Neural cell (in vitro differentiated cells): ENCODE measurements at regions not wholly inside any gene's neighbourhood (a gene's known extent, or its start where the extent isn't known, plus 50 kb on each side); places are given as distances from the start of the nearest gene placed in this dataset.
"Not testable (repeated sequence)": the region's sequence is repeated elsewhere in the genome, so short reads cannot be mapped to it uniquely, and the experiment has no call there.

Experiments
- H2AFZ ChIP-seq: fragments of 200-600, 300-800 bp; sonication (generic), shearing (Covaris generic); 2 replicates; pipeline ENCODE4 v1.6.0; 2014; ENCODE audit warnings: low read depth, mild to moderate bottlenecking, antibody characterized with exemption, low read length, moderate library complexity
- H3F3A ChIP-seq: fragments of 200-600 bp; shearing (Covaris generic); 2 replicates; pipeline ENCODE4 v1.6.1; 2016; ENCODE audit warnings: mild to moderate bottlenecking, moderate library complexity, mixed read lengths, antibody characterized with exemption, low read length; ENCODE audit not compliant: insufficient read depth, poor library complexity, severe bottlenecking
- H3K27ac ChIP-seq: fragments of 200-600, 300-800 bp; sonication (generic), shearing (Covaris generic); 2 replicates; pipeline ENCODE4 v1.5.1; 2014; ENCODE audit warnings: mild to moderate bottlenecking, low read length, moderate library complexity
- H3K27me3 ChIP-seq: fragments of 300-800, 200-600 bp; sonication (generic), shearing (Covaris generic); 2 replicates; pipeline ENCODE4 v1.6.0; 2014; ENCODE audit warnings: mild to moderate bottlenecking, low read depth, low read length, moderate library complexity; ENCODE audit not compliant: insufficient read depth
- H3K36me3 ChIP-seq: fragments of 300-800, 200-600 bp; sonication (generic), shearing (Covaris generic); 2 replicates; pipeline ENCODE4 v1.5.1; 2014; ENCODE audit warnings: mild to moderate bottlenecking, antibody characterized with exemption, low read length, moderate library complexity; ENCODE audit not compliant: insufficient read depth
- H3K4me2 ChIP-seq: fragments of 300-800, 200-600 bp; sonication (generic), shearing (Covaris generic); 2 replicates; pipeline ENCODE4 v1.6.0; 2014; ENCODE audit warnings: mild to moderate bottlenecking, low read length
- H3K4me3 ChIP-seq: fragments of 300-800, 200-600 bp; sonication (generic), shearing (Covaris generic); 2 replicates; pipeline ENCODE4 v1.5.1; 2014; ENCODE audit warnings: mild to moderate bottlenecking, low read length, moderate library complexity
- H3K79me2 ChIP-seq: fragments of 200-600 bp; shearing (Covaris generic); replicated peaks from 2 replicates; pipeline ENCODE4 v1.6.0; 2014; ENCODE audit warnings: mild to moderate bottlenecking, low read length, moderate library complexity; ENCODE audit not compliant: insufficient read depth
- H3K9ac ChIP-seq: fragments of 300-800, 200-600 bp; sonication (generic), shearing (Covaris generic); 2 replicates; pipeline ENCODE4 v1.6.1; 2016; ENCODE audit warnings: mild to moderate bottlenecking, low read length, mixed read lengths
- H3K9me2 ChIP-seq: fragments of 200-600 bp; shearing (Covaris generic); 2 replicates; pipeline ENCODE4 v1.6.1; 2016; ENCODE audit warnings: mild to moderate bottlenecking, low read length, mixed read lengths; ENCODE audit not compliant: insufficient read depth
- H3K9me3 ChIP-seq: fragments of 200-600, 300-800 bp; sonication (generic), shearing (Covaris generic); 2 replicates; pipeline ENCODE4 v1.6.1; 2016; ENCODE audit warnings: mild to moderate bottlenecking, mixed run types, low read length, moderate library complexity, mixed read lengths
- H4K20me1 ChIP-seq: fragments of 200-600 bp; shearing (Covaris generic); 2 replicates; pipeline ENCODE4 v1.6.1; 2016; ENCODE audit warnings: mild to moderate bottlenecking, mixed run types; ENCODE audit not compliant: insufficient read depth
- EP300 ChIP-seq: fragments of 450-650 bp; conservative IDR thresholded peaks from 2 replicates; pipeline ENCODE4 v1.6.1; 2014; ENCODE audit warnings: antibody characterized with exemption, mild to moderate bottlenecking, moderate library complexity; ENCODE audit not compliant: poor library complexity, severe bottlenecking
- EZH2 ChIP-seq: fragments of 200-600, 300-800 bp; shearing (Covaris generic), sonication (generic); IDR thresholded peaks from 2 replicates; pipeline ENCODE4 v1.6.1; 2014; ENCODE audit warnings: antibody characterized with exemption, low read length, borderline replicate concordance, mild to moderate bottlenecking; ENCODE audit not compliant: insufficient read depth, poor library complexity, severe bottlenecking
- MXI1 ChIP-seq: fragments of 450-650 bp; conservative IDR thresholded peaks from 2 replicates; pipeline ENCODE4 v1.6.1; 2014; ENCODE audit warnings: antibody characterized with exemption, mild to moderate bottlenecking; ENCODE audit not compliant: poor library complexity, severe bottlenecking
- POLR2AphosphoS5 ChIP-seq: IDR thresholded peaks from 2 replicates; pipeline ENCODE4 v1.6.1; 2012
- RAD21 ChIP-seq: fragments of 450-650 bp; conservative IDR thresholded peaks from 2 replicates; pipeline ENCODE4 v1.6.1; 2014; ENCODE audit warnings: antibody characterized with exemption, mild to moderate bottlenecking, moderate library complexity
- SMC3 ChIP-seq: fragments of 450-650 bp; conservative IDR thresholded peaks from 2 replicates; pipeline ENCODE4 v1.6.1; 2014; ENCODE audit warnings: antibody characterized with exemption, mild to moderate bottlenecking, moderate library complexity; ENCODE audit not compliant: poor library complexity
- TAF1 ChIP-seq: IDR thresholded peaks from 2 replicates; pipeline ENCODE4 v1.6.1; 2012; ENCODE audit warnings: low read depth
- TF ChIP-seq, protein P1 (sequence below): IDR thresholded peaks from 2 replicates; pipeline ENCODE4 v1.6.1; 2012; ENCODE audit warnings: borderline replicate concordance
- TF ChIP-seq, protein P2 (sequence below): fragments of 450-650 bp; IDR thresholded peaks from 2 replicates; pipeline ENCODE4 v1.5.1; 2014; ENCODE audit warnings: antibody characterized with exemption, mild to moderate bottlenecking, moderate library complexity; ENCODE audit not compliant: poor library complexity, severe bottlenecking

DNA sequence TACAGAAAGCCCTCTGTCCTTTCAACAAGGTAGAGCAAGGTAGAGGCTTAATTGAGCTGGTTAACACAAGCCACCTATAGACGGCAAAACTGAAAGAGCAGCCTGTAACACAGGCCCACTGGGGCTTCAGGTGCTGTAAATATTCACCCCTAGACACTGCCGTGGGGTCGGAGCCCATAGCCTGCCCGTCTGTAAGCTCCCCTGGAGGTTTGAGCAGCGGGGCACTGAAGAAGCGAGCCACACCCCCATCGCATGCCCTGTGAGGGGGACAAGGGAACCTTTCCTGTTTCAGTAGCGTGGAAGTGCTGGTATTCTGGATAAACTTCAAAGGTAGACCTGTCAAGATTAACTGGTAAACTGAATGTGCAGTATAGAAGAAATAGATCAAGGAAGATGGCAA, 160.4 kb downstream of the TPBG start:
- H3K9me2 ChIP-seq, result no peaks in the 10 kb centered on the region
- no peaks in the 10 kb centered on the region for H3K27me3 ChIP-seq
- no peaks in the 10 kb centered on the region for H3K79me2 ChIP-seq
- H3K9me3 ChIP-seq, result no peaks in the 10 kb centered on the region
- H3K36me3 ChIP-seq, result no peaks in the 10 kb centered on the region
- H3K4me2 ChIP-seq, result no peak overlapping the region
- H3K27ac ChIP-seq, result no peak overlapping the region
- H3K9ac ChIP-seq, result no peak overlapping the region
- no peaks in the 10 kb centered on the region for H3F3A ChIP-seq
- no peak for TF ChIP-seq EZH2
- TF ChIP-seq MXI1, result no peak
- TF ChIP-seq POLR2AphosphoS5, result no peak
- TF ChIP-seq, protein P1, sequence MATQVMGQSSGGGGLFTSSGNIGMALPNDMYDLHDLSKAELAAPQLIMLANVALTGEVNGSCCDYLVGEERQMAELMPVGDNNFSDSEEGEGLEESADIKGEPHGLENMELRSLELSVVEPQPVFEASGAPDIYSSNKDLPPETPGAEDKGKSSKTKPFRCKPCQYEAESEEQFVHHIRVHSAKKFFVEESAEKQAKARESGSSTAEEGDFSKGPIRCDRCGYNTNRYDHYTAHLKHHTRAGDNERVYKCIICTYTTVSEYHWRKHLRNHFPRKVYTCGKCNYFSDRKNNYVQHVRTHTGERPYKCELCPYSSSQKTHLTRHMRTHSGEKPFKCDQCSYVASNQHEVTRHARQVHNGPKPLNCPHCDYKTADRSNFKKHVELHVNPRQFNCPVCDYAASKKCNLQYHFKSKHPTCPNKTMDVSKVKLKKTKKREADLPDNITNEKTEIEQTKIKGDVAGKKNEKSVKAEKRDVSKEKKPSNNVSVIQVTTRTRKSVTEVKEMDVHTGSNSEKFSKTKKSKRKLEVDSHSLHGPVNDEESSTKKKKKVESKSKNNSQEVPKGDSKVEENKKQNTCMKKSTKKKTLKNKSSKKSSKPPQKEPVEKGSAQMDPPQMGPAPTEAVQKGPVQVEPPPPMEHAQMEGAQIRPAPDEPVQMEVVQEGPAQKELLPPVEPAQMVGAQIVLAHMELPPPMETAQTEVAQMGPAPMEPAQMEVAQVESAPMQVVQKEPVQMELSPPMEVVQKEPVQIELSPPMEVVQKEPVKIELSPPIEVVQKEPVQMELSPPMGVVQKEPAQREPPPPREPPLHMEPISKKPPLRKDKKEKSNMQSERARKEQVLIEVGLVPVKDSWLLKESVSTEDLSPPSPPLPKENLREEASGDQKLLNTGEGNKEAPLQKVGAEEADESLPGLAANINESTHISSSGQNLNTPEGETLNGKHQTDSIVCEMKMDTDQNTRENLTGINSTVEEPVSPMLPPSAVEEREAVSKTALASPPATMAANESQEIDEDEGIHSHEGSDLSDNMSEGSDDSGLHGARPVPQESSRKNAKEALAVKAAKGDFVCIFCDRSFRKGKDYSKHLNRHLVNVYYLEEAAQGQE, result no peak
- no peaks in the 10 kb centered on the region for H4K20me1 ChIP-seq
- H3K4me3 ChIP-seq, result no peak overlapping the region
- H2AFZ ChIP-seq, result no peak overlapping the region

DNA sequence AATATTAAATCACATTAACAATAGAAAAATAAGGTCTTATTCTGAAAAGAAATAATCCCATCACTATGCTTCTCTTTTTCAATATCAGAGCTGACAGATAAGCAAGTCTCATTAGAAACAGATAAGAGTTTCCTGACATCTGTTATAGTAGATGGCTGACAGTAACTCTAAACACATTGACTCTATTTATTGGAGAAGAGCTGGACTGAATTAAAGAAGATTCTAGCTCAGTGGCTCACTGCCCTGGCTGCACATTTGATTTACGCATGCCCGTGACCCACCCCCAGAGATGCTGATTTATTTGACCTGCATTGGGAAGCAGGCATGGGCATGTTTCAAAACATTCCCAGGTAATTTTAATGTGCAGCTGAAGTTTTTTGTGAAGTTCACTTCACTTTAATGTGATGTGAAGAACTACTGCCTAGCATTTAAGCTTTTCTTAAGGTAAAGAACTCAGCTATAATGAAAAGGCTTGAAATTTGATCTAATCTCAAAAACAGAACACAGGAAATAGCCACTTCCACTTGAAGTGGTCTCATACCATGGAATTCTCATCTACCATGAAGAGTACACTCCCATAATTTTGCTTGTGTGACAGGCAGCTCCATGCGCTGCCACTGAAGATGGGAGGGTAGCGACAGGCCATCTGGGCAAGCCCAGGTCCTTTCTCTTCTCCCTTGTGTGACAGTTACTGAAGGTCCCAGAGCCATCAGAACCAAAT, 162.3 kb downstream of the TPBG start:
- H3K36me3 ChIP-seq, result no peaks in the 10 kb centered on the region
- H2AFZ ChIP-seq, result no peak overlapping the region
- H3F3A ChIP-seq, result no peaks in the 10 kb centered on the region
- TF ChIP-seq SMC3 (no peak), EP300 (peak; percentile 82), POLR2AphosphoS5 (peak; percentile 19)
- H3K9me3 ChIP-seq, result no peaks in the 10 kb centered on the region
- H3K4me3 ChIP-seq, result no peak overlapping the region
- H3K27me3 ChIP-seq, result no peaks in the 10 kb centered on the region
- H3K79me2 ChIP-seq, result no peaks in the 10 kb centered on the region
- H3K9ac ChIP-seq, result no peak overlapping the region
- H4K20me1 ChIP-seq, result no peaks in the 10 kb centered on the region
- no peaks in the 10 kb centered on the region for H3K9me2 ChIP-seq
- H3K27ac ChIP-seq, result no peak overlapping the region
- no peak overlapping the region for H3K4me2 ChIP-seq

DNA sequence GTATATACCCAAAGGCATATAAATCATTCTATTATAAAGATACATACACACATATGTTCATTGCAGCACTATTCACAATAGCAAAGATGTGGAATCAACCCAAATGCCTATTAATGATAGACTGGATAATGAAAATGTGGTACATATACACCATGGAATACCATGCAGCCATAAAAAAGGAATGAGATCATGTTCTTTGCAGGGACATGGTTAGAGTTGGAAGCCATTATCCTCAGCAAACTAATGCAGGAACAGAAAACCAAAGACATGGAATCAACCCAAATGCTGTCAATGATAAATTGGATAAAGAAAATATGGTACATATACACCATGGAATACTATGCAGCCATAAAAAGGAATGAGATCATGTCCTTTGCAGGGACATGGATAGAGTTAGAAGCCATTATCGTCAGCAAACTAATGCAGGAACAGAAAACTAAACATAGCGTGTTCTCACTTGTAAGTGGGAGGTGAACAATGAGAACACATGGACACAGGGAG, 166.4 kb downstream of the TPBG start:
- not testable (repeated sequence) for H3K4me3 ChIP-seq, H3K4me2 ChIP-seq, H3K79me2 ChIP-seq, H4K20me1 ChIP-seq, H3K9me2 ChIP-seq, H3K27ac ChIP-seq, H2AFZ ChIP-seq, H3K36me3 ChIP-seq, H3F3A ChIP-seq, H3K9ac ChIP-seq, H3K27me3 ChIP-seq, H3K9me3 ChIP-seq

DNA sequence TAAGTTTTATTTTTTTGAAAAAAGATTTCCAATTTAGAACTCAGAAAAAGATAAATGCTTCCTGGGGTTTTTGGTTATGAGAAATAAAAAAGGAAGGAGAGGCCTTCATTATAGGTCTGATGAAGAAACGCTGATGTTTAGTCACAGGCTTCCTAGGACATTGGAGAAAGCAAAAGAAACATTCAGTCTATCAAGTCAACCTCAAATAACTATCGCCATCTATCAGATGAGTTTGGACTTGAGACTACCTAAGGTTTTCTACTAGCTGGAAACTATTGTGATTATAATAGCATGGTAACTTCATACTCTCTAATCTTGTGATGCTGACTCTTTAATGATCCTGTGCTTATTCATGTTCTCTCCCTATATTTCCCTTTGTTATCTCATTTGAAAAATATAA, 171.3 kb downstream of the TPBG start:
- TF ChIP-seq RAD21, result no peak
- TF ChIP-seq EZH2, result no peak
- TF ChIP-seq POLR2AphosphoS5, result no peak
- TF ChIP-seq, protein P2, sequence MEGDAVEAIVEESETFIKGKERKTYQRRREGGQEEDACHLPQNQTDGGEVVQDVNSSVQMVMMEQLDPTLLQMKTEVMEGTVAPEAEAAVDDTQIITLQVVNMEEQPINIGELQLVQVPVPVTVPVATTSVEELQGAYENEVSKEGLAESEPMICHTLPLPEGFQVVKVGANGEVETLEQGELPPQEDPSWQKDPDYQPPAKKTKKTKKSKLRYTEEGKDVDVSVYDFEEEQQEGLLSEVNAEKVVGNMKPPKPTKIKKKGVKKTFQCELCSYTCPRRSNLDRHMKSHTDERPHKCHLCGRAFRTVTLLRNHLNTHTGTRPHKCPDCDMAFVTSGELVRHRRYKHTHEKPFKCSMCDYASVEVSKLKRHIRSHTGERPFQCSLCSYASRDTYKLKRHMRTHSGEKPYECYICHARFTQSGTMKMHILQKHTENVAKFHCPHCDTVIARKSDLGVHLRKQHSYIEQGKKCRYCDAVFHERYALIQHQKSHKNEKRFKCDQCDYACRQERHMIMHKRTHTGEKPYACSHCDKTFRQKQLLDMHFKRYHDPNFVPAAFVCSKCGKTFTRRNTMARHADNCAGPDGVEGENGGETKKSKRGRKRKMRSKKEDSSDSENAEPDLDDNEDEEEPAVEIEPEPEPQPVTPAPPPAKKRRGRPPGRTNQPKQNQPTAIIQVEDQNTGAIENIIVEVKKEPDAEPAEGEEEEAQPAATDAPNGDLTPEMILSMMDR, result no peak
- no peak for TF ChIP-seq SMC3
- TF ChIP-seq, protein P1, result no peak
- no peak for TF ChIP-seq MXI1
- TF ChIP-seq TAF1, result no peak
- TF ChIP-seq EP300, result no peak
- no peaks in the 10 kb centered on the region for H4K20me1 ChIP-seq
- no peak overlapping the region for H3K9ac ChIP-seq
- H3K9me2 ChIP-seq, result no peaks in the 10 kb centered on the region
- H3K36me3 ChIP-seq, result no peaks in the 10 kb centered on the region
- no peak overlapping the region for H3K4me2 ChIP-seq
- H3K4me3 ChIP-seq, result no peak overlapping the region
- no peak overlapping the region for H2AFZ ChIP-seq
- H3K9me3 ChIP-seq, result no peaks in the 10 kb centered on the region
- H3K27me3 ChIP-seq, result no peaks in the 10 kb centered on the region
- H3F3A ChIP-seq, result no peaks in the 10 kb centered on the region
- no peak overlapping the region for H3K27ac ChIP-seq
- H3K79me2 ChIP-seq, result no peaks in the 10 kb centered on the region
